Panc1 (cell line): ENCODE measurements at regions not wholly inside any gene's neighbourhood (a gene's known extent, or its start where the extent isn't known, plus 50 kb on each side); places are given as distances from the start of the nearest gene placed in this dataset.
A peak's percentile ranks its signal among the peaks of the same experiment; 100 is the strongest.

Experiments
- ATAC-seq: fragments of 200-7000 bp; cut with Tn5 transposase; 2 replicates; pipeline ENCODE4 v1.9.1; 2020; ENCODE audit warnings: mild to moderate bottlenecking, moderate library complexity
- BruUV-seq: library from RNA; stranded (reverse); fragments of 400-500 nt; replicated peaks from 2 replicates; lab custom pipeline; 2021; lab: Mats Ljungman, UMichigan
- CTCF ChIA-PET: fragments of 300-600 bp; sonication (Branson Sonifier 250); formaldehyde crosslinking; loops from one replicate; lab custom pipeline; 2022; ENCODE audit warnings: antibody characterized with exemption; lab: Charles Lee
- POLR2A ChIA-PET: fragments of 300-600 bp; sonication (Branson Sonifier 250); formaldehyde crosslinking; loops from one replicate; lab custom pipeline; 2022; ENCODE audit warnings: antibody characterized with exemption; lab: Charles Lee
- DNase-seq: peaks from one replicate; pipeline ENCODE4 v3.0.0-alpha.2; 2010; ENCODE audit warnings: low read depth, low spot score
- H3K27ac ChIP-seq: 2 replicates; pipeline ENCODE4 v1.5.1; 2011; ENCODE audit warnings: mild to moderate bottlenecking, low read length, inconsistent platforms
- H3K27me3 ChIP-seq: fragments of 200-500 bp; sonication (Bioruptor generic); 2 replicates; pipeline ENCODE4 v1.6.0; 2014; ENCODE audit warnings: low read length, inconsistent platforms; ENCODE audit not compliant: control insufficient read depth, insufficient read depth
- H3K36me3 ChIP-seq: fragments of 200-500 bp; sonication (Bioruptor generic); 2 replicates; pipeline ENCODE4 v1.5.1; 2014; ENCODE audit warnings: inconsistent platforms, mild to moderate bottlenecking, low read length, moderate library complexity; ENCODE audit not compliant: control insufficient read depth, insufficient read depth
- H3K4me1 ChIP-seq: 2 replicates; pipeline ENCODE4 v1.5.1; 2011; ENCODE audit warnings: inconsistent platforms, mild to moderate bottlenecking, low read length, moderate library complexity; ENCODE audit not compliant: control insufficient read depth, insufficient read depth
- H3K4me3 ChIP-seq, 2 experiments: 2 replicates each; pipeline ENCODE4 v1.5.1; 2011 to 2012; ENCODE audit warnings: low read depth in 2 of 2, low read length in 2 of 2, mild to moderate bottlenecking in 2 of 2, inconsistent platforms in 1 of 2, moderate library complexity in 1 of 2
- H3K9me3 ChIP-seq: fragments of 200-500 bp; sonication (Bioruptor generic); 2 replicates; pipeline ENCODE4 v1.5.1; 2014; ENCODE audit warnings: low read depth, mild to moderate bottlenecking, inconsistent platforms, low read length, moderate library complexity; ENCODE audit not compliant: control insufficient read depth, insufficient read depth
- CTCF ChIP-seq: fragments of 450-650 bp; IDR thresholded peaks from 2 replicates; pipeline ENCODE4 v1.5.1; 2017; ENCODE audit warnings: mild to moderate bottlenecking
- POLR2AphosphoS5 ChIP-seq: IDR thresholded peaks from 2 replicates; pipeline ENCODE4 v1.6.1; 2012; ENCODE audit warnings: mild to moderate bottlenecking, low read depth, low read length, moderate library complexity
- REST ChIP-seq, 2 experiments: IDR thresholded peaks; 2 replicates each; pipeline ENCODE4 v1.6.1; 2011 to 2012; ENCODE audit warnings: low read depth in 2 of 2, control low read depth in 1 of 2, low read length in 1 of 2, mild to moderate bottlenecking in 1 of 2, moderate library complexity in 1 of 2; ENCODE audit not compliant: insufficient read depth in 1 of 2
- SIN3A ChIP-seq: IDR thresholded peaks from 2 replicates; pipeline ENCODE4 v1.6.1; 2012; ENCODE audit warnings: low read depth, mild to moderate bottlenecking, low read length, moderate library complexity, borderline replicate concordance; ENCODE audit not compliant: insufficient read depth
- TCF7L2 ChIP-seq: IDR thresholded peaks from 2 replicates; pipeline ENCODE4 v1.6.1; 2011; ENCODE audit warnings: mild to moderate bottlenecking, low read depth, low read length, inconsistent platforms
- in situ Hi-C: cut with HindIII; loops from 2 replicates; pipeline ENCODE4 v1.10.0; 2016; ENCODE audit warnings: low sequenced_read_pairs, low pct_unique_long_range_greater_than_20kb
- intact Hi-C: fragments of 100-400 bp; cut with micrococcal nuclease; formaldehyde crosslinking; loops from one replicate; pipeline ENCODE4 v1.10.0; 2022; ENCODE audit not compliant: unreplicated experiment

- ATAC-seq: 0 out of 2 replicates have a peak, but pooled peaks have one; percentile 18
- TF ChIP-seq POLR2AphosphoS5: no peak
- TF ChIP-seq REST (IDR thresholded peaks at IDR 0.05; ENCODE audit: insufficient read depth in 1 of 2, low read depth in 2 of 2, low read length in 1 of 2): no peak
- no peak for TF ChIP-seq CTCF
- no peak for TF ChIP-seq SIN3A
- no peak for DNase-seq
- Histone ChIP-seq H3K36me3 (no peaks in the 10 kb centered on the region), H3K27me3 (no peaks in the 10 kb centered on the region), H3K9me3 (no peaks in the 10 kb centered on the region), H3K4me1 (peaks cover 16% of the 10 kb centered on the region), H3K27ac (no peak overlapping the region; the same call in 1 of the 2 replicates), H3K4me3 (no peak overlapping the region)
- BruUV-seq: no TSS peak
- ChIA-PET CTCF (interaction anchor here (0.5 kb wide), 1 partner anchor 34 kb away, joined by 4 read pairs; no protein-coding TSS in a partner anchor), POLR2A (no interaction called here)
- intact Hi-C loops (no loop called here), in situ Hi-C loops (no loop called here)
Observed at GRCh38 chr9:129341171-129341986, 163.3 kb upstream of the IER5L start.

- in situ Hi-C loops: no loop called here
Observed at GRCh38 chr9:129340427-129341170, 162.5 kb upstream of the IER5L start.

More at GRCh38 chr9:129340427-129341170, 162.5 kb upstream of the IER5L start:
- peak; percentile 68 for ATAC-seq
- Histone ChIP-seq H3K9me3 (no peaks in the 10 kb centered on the region), H3K4me3 (no peak overlapping the region), H3K27ac (peak overlapping the region; percentile 48; the same call in 1 of the 2 replicates), H3K36me3 (no peaks in the 10 kb centered on the region), H3K4me1 (peaks cover 23% of the 10 kb centered on the region), H3K27me3 (no peaks in the 10 kb centered on the region)
- CTCF ChIA-PET: no interaction called here
- intact Hi-C loops: no loop called here
- POLR2A ChIA-PET: no interaction called here
- DNase-seq: no peak
- no TSS peak for BruUV-seq
- TF ChIP-seq SIN3A (no peak), TCF7L2 (no peak), CTCF (no peak), POLR2AphosphoS5 (no peak), REST (IDR thresholded peaks at IDR 0.05; ENCODE audit: insufficient read depth in 1 of 2, low read depth in 2 of 2, low read length in 1 of 2) (no peak)
